Aorta (tissue), 5 donors: ENCODE measurements at regions not wholly inside any gene's neighbourhood (a gene's known extent, or its start where the extent isn't known, plus 50 kb on each side); places are given as distances from the start of the nearest gene placed in this dataset.

Source experiments
- ATAC-seq: fragments of 200-7000 bp; cut with Tn5 transposase; one replicate; pipeline ENCODE4 v1.9.1; 2022; ENCODE audit warnings: moderate library complexity; ENCODE audit not compliant: low FRiP score
- DNase-seq, 2 donors: peaks; one replicate each; pipeline ENCODE4 v3.0.0-alpha.2; 2020
- H3K27ac ChIP-seq, 2 donors: one replicate each; pipeline ENCODE4 v1.5.1; 2013; ENCODE audit warnings: low read length in 2 of 2, mild to moderate bottlenecking in 2 of 2, moderate library complexity in 2 of 2, control low read depth in 1 of 2, inconsistent platforms in 1 of 2, low read depth in 1 of 2
- H3K27me3 ChIP-seq, 2 donors: one replicate each; pipeline ENCODE4 v1.6.1; 2013; ENCODE audit warnings: control low read depth in 1 of 2, low read length in 1 of 2, mild to moderate bottlenecking in 1 of 2, moderate library complexity in 1 of 2; ENCODE audit not compliant: insufficient read depth in 2 of 2, control insufficient read depth in 1 of 2
- H3K36me3 ChIP-seq, 2 donors: one replicate each; pipeline ENCODE4 v1.6.1; 2013; ENCODE audit warnings: control low read depth in 1 of 2, low read length in 1 of 2, mild to moderate bottlenecking in 1 of 2; ENCODE audit not compliant: insufficient read depth in 2 of 2, control insufficient read depth in 1 of 2
- H3K4me1 ChIP-seq, 2 donors: one replicate each; pipeline ENCODE4 v1.6.1; 2013; ENCODE audit warnings: low read length in 2 of 2, control low read depth in 1 of 2, mild to moderate bottlenecking in 1 of 2, moderate library complexity in 1 of 2; ENCODE audit not compliant: insufficient read depth in 2 of 2, control insufficient read depth in 1 of 2
- H3K4me3 ChIP-seq, 2 donors: one replicate each; pipeline ENCODE4 v1.5.1; 2013; ENCODE audit warnings: low read length in 2 of 2, control low read depth in 1 of 2, mild to moderate bottlenecking in 1 of 2
- H3K9me3 ChIP-seq: one replicate; pipeline ENCODE4 v1.6.1; 2013; ENCODE audit warnings: mild to moderate bottlenecking, low read length; ENCODE audit not compliant: control insufficient read depth
- WGBS, 2 donors: extraction: QIAGEN DNeasy Blood & Tissue Kit; methylation state at CpG; one replicate each; pipeline ENCODE4 v1.1.7; 2013; 5-methylcytosine and 5-hydroxymethylcytosine counted together
- intact Hi-C, 2 donors: fragments of 100-400 bp; cut with DNase I; formaldehyde crosslinking; loops; one replicate each; pipeline versions ENCODE4 v1.14.2 to v1.15.0; 2022
- donor health status: healthy with polysubstance abuse.
- donor health status: Bipolar disorder and iron deficiency.
- donor health status: DM: no; HTN: no; CAD: no.
- donor health status: DM: no; HTN: no; CAD: no.
- donor health status: DM: yes; HTN: yes; CAD: no.

- H3K27ac ChIP-seq: no peak overlapping the region
- no peaks in the 10 kb centered on the region for H3K36me3 ChIP-seq
- H3K9me3 ChIP-seq: no peaks in the 10 kb centered on the region
- no peaks in the 10 kb centered on the region for H3K27me3 ChIP-seq
- no peak overlapping the region for H3K4me3 ChIP-seq
- H3K4me1 ChIP-seq: no peaks in the 10 kb centered on the region
- WGBS, 2 donors: 92 to 95% methylated on average over 5 of the region's 5 CpGs
- ATAC-seq (no peak), DNase-seq (no peak)
- intact Hi-C loops: no loop called here
Measured at GRCh38 chr6:149136273-149136912, 181.1 kb upstream of the TAB2 start.

DNA sequence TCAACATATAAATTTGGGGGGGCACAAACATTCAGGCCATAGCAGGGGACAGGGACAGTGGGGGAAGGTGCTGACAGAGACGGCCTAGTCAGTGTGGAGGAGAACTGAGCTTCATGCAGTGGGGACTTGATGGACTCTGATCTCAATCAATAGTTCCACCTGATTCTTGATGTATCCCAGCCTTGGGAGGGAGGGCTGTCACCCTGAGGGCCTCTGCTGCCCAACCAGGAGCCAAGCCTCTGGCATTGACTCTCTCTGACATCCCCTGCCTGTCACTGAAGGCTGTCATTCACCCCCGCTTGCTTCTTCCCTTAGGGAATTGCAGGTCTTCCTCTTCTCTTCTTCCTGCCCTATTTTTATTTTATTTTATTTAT lies 180.6 kb upstream of the TAB2 start:
- Histone ChIP-seq H3K4me3 (no peak overlapping the region), H3K27ac (no peak overlapping the region)
- intact Hi-C loops: no loop called here

DNA sequence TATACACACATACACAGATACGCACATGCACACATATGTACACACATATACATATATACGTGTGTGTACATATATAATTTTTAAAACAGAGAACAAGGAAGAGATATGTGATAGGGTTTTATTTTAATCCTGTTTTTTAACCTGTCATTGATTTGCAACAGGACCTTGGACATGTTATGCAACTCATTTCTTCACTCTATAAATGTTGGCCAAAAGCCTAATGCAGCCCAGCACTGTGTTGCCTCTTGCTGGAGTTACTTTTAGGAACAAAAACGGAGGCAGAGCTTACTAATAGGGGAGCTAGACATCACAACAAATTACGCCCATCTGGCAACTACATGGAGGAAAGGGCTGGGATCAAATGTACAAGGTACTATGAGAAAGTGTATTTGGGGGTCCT lies 179.9 kb upstream of the TAB2 start:
- ATAC-seq (no peak), DNase-seq (no peak)
- H3K4me1 ChIP-seq: no peaks in the 10 kb centered on the region
- no peaks in the 10 kb centered on the region for H3K36me3 ChIP-seq
- H3K9me3 ChIP-seq: no peaks in the 10 kb centered on the region
- H3K27ac ChIP-seq: no peak overlapping the region
- WGBS, 2 donors: 64 to 86% methylated on average over 4 of the region's 4 CpGs
- no peak overlapping the region for H3K4me3 ChIP-seq
- intact Hi-C loops: no loop called here
- H3K27me3 ChIP-seq: no peaks in the 10 kb centered on the region

More for the DNA sequence above, 180.6 kb upstream of the TAB2 start:
- ATAC-seq (no peak), DNase-seq (no peak)
- Histone ChIP-seq H3K36me3 (no peaks in the 10 kb centered on the region), H3K4me1 (no peaks in the 10 kb centered on the region), H3K9me3 (no peaks in the 10 kb centered on the region), H3K27me3 (no peaks in the 10 kb centered on the region)
- 99 to 100% methylated on average over 2 of the region's 2 CpGs for WGBS, 2 donors

GRCh38 chr6:149138089-149138488 lies 179.4 kb upstream of the TAB2 start:
- intact Hi-C loops: no loop called here
- peaks cover 2% of the 10 kb centered on the region for H3K9me3 ChIP-seq
- no peak for ATAC-seq
- no peaks in the 10 kb centered on the region for H3K27me3 ChIP-seq
- H3K4me1 ChIP-seq: no peaks in the 10 kb centered on the region
- H3K27ac ChIP-seq: no peak overlapping the region
- 93 to 97% methylated on average over 10 of the region's 10 CpGs for WGBS, 2 donors
- no peak overlapping the region for H3K4me3 ChIP-seq
- DNase-seq: no peak
- H3K36me3 ChIP-seq: no peaks in the 10 kb centered on the region

GRCh38 chr6:149138699-149139294 lies 178.7 kb upstream of the TAB2 start:
- DNase-seq (no peak), ATAC-seq (no peak)
- no peaks in the 10 kb centered on the region for H3K4me1 ChIP-seq
- intact Hi-C loops: no loop called here
- H3K9me3 ChIP-seq: peaks cover 2% of the 10 kb centered on the region
- no peaks in the 10 kb centered on the region for H3K36me3 ChIP-seq
- no peak overlapping the region for H3K4me3 ChIP-seq
- no peak overlapping the region for H3K27ac ChIP-seq
- no peaks in the 10 kb centered on the region for H3K27me3 ChIP-seq
- 95 to 97% methylated on average over 12 of the region's 12 CpGs for WGBS, 2 donors

- intact Hi-C loops: no loop called here
- Histone ChIP-seq H3K4me1 (no peaks in the 10 kb centered on the region), H3K36me3 (no peaks in the 10 kb centered on the region), H3K9me3 (peaks cover 2% of the 10 kb centered on the region), H3K27ac (no peak overlapping the region), H3K27me3 (no peaks in the 10 kb centered on the region), H3K4me3 (no peak overlapping the region)
- DNase-seq: no peak
- no peak for ATAC-seq
Measured at GRCh38 chr6:149139782-149140136, 177.8 kb upstream of the TAB2 start.

DNA sequence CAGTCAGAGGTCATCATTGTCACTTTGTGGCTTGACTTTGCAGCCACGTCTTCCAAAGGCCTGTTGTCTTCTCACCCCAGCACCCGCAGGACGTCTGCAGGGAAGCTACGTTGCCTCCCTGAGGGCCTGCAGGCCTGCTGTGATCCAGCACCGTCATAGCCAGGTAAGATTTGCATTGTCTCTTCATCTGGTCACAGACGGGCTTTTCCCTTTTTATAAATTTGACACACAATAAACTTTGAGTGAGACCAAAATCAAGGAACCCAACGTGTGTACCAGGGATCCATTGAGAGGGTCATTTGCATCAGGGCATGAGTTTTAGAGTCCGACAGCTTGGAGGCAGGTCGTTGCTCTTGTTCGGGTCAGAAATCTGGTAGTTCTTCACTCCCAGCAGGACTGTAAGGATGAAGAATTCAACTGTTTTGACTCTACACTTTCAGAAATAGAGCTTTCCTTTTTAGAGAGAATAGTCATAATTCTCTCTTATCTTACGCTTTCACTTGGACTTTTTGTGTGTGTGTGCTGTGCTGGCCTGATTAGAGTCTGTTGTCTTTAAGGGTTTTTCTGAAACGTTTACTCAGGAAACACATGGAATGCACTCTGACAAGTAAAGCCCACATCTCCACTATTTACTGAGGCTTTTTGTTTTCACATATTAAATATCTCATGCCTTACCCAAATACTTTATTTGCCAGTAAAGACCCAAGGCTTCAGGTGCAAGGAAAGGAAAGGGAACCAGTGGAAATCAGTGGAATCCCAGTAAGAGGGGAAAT lies 177.2 kb upstream of the TAB2 start:
- 59 to 60% methylated on average over 12 of the region's 12 CpGs for WGBS, 2 donors
- Histone ChIP-seq H3K36me3 (no peaks in the 10 kb centered on the region), H3K27ac (no peak overlapping the region)

GRCh38 chr6:149140910-149141290 lies 176.6 kb upstream of the TAB2 start:
- no peaks in the 10 kb centered on the region for H3K36me3 ChIP-seq
- no peak for DNase-seq
- intact Hi-C loops: no loop called here
- ATAC-seq: no peak
- WGBS, 2 donors: 87 to 89% methylated on average over 1 of the region's 1 CpG
- H3K27me3 ChIP-seq: no peaks in the 10 kb centered on the region
- H3K27ac ChIP-seq: no peak overlapping the region
- no peaks in the 10 kb centered on the region for H3K4me1 ChIP-seq
- H3K4me3 ChIP-seq: no peak overlapping the region
- peaks cover 2% of the 10 kb centered on the region for H3K9me3 ChIP-seq

More for the DNA sequence above, 177.2 kb upstream of the TAB2 start:
- no peak for ATAC-seq
- DNase-seq: no peak
- H3K4me3 ChIP-seq: no peak overlapping the region
- H3K27me3 ChIP-seq: no peaks in the 10 kb centered on the region
- no peaks in the 10 kb centered on the region for H3K4me1 ChIP-seq
- peaks cover 2% of the 10 kb centered on the region for H3K9me3 ChIP-seq
- intact Hi-C loops: no loop called here

- no peak overlapping the region for H3K27ac ChIP-seq
- H3K27me3 ChIP-seq: no peaks in the 10 kb centered on the region
- H3K4me3 ChIP-seq: no peak overlapping the region
- H3K4me1 ChIP-seq: no peaks in the 10 kb centered on the region
- DNase-seq (no peak), ATAC-seq (no peak)
- peaks cover 2% of the 10 kb centered on the region for H3K9me3 ChIP-seq
- intact Hi-C loops: no loop called here
- no peaks in the 10 kb centered on the region for H3K36me3 ChIP-seq
- 69 to 92% methylated on average over 2 of the region's 2 CpGs for WGBS, 2 donors
Measured at GRCh38 chr6:149142924-149143429, 174.5 kb upstream of the TAB2 start.
